ENCODE measurements at regions not wholly inside any gene's neighbourhood (a gene's known extent, or its start where the extent isn't known, plus 50 kb on each side); places are given as distances from the start of the nearest gene placed in this dataset.

DNA sequence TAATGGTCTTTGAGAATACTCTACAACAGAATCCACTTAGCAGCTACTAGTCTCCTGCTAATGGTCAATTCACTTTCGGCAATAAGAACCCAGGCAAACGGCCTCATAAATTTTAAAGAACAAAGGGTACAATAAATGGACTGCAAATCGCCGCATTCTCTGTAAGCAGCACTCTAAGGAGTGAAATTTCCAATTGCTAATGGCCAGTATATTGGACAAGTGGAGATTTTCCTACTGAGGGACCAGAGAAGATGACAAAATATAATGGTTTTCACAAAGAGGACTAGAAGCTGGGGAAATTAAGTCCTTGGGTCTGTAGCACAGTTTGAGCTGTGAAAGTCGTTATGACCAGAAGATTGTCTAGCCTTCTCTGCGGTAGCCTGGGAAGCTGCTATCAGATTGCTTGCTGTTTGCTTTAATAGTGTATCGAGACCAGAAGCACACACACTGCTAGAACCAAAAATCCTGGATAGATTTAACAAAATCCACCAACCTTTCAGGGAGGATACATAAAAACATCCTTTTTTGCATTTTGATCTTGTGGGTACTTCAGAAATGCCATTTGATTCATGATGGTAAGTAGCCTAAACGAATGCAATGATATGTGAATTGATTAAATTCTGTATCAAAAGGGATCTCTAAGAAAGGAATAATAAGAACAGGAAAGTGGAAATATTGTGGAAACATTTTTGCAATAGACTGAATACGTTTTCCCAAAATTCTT lies 53.6 kb upstream of the ATP8B1 start:
- ChIA-PET CTCF (interaction anchor here (0.8 to 1.3 kb wide), 2 partner anchors 187 to 265 kb away, joined by 4 read pairs; partner anchors contain the start of gene NEDD4L), POLR2A (no interaction called here)
- H3F3A ChIP-seq (replicated peaks; ENCODE audit: insufficient read depth) = no peaks in the 10 kb centered on the region
- H3K27ac ChIP-seq (ENCODE audit: low read depth in 2 of 2, low read length in 1 of 2) = no peak overlapping the region
- H3K27me3 ChIP-seq (ENCODE audit: insufficient read depth) = no peaks in the 10 kb centered on the region
- no peaks in the 10 kb centered on the region for H3K79me2 ChIP-seq (ENCODE audit: insufficient read depth)
- no peak overlapping the region for H3K4me2 ChIP-seq
- no peak for DNase-seq
- no peaks in the 10 kb centered on the region for H3K9me2 ChIP-seq
- no peak overlapping the region for H3K4me3 ChIP-seq (ENCODE audit: low read depth in 2 of 2, low read length in 1 of 2)
- no peaks in the 10 kb centered on the region for H3K9me3 ChIP-seq
- peaks cover 0 to 12% of the 10 kb centered on the region in 2 experiments; a peak in 1 of 4 replicates for H3K4me1 ChIP-seq (ENCODE audit: control insufficient read depth in 1 of 2, insufficient read depth in 2 of 2, low read depth in 1 of 2, low read length in 1 of 2)
- no peak overlapping the region for H2AFZ ChIP-seq (ENCODE audit: low read depth)
- TF ChIP-seq RAD21 (IDR thresholded peaks at IDR 0.05; ENCODE audit: low read length) (no peak), EZH2phosphoT487 (IDR thresholded peaks at IDR 0.05; ENCODE audit: borderline replicate concordance, low read depth) (no peak)
- no peaks in the 10 kb centered on the region for H4K20me1 ChIP-seq (ENCODE audit: insufficient read depth)
- no peaks in the 10 kb centered on the region for H3K36me3 ChIP-seq (replicated peaks in 1 of 2; ENCODE audit: control insufficient read depth in 1 of 2, insufficient read depth in 2 of 2, low read length in 1 of 2)
- no peak overlapping the region for H3K9ac ChIP-seq
- WGBS (ENCODE audit: low lambda C conversion rate) = 79% methylated on average over 9 of the region's 9 CpGs

DNA sequence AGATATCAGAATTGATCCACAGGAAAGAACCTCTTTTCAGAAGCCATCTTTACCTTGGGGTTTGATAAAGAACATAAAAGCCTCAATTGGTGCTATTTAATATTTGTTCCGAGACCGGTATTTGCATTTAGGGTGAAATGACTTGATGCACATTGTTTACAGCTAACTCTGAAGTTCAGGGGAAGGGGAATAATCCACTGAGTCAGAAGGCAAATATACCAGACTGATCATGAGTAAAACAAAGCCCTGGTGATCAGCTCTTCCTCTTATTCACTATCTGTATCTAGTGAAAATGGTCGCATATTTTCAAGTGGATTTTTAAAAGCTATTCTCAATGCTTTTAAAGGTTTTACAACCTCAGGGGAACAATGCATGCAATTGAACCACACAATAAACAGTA lies 53.0 kb upstream of the ATP8B1 start:
- H3K4me2 ChIP-seq = no peak overlapping the region
- no peaks in the 10 kb centered on the region for H4K20me1 ChIP-seq (ENCODE audit: insufficient read depth)
- DNase-seq = no peak
- no peak overlapping the region for H3K27ac ChIP-seq (ENCODE audit: low read depth in 2 of 2, low read length in 1 of 2)
- H3K4me3 ChIP-seq (ENCODE audit: low read depth in 2 of 2, low read length in 1 of 2) = no peak overlapping the region
- no peaks in the 10 kb centered on the region for H3K9me2 ChIP-seq
- CTCF ChIA-PET = interaction anchor here (0.8 to 1.3 kb wide), 2 partner anchors 187 to 265 kb away, joined by 4 read pairs; partner anchors contain the start of gene NEDD4L
- H3K36me3 ChIP-seq (replicated peaks in 1 of 2; ENCODE audit: control insufficient read depth in 1 of 2, insufficient read depth in 2 of 2, low read length in 1 of 2) = no peaks in the 10 kb centered on the region
- POLR2A ChIA-PET = no interaction called here
- H3K4me1 ChIP-seq (ENCODE audit: control insufficient read depth in 1 of 2, insufficient read depth in 2 of 2, low read depth in 1 of 2, low read length in 1 of 2) = peaks cover 0 to 12% of the 10 kb centered on the region in 2 experiments; a peak in 1 of 4 replicates
- H3K27me3 ChIP-seq (ENCODE audit: insufficient read depth) = no peaks in the 10 kb centered on the region
- H3K9ac ChIP-seq = no peak overlapping the region
- no peaks in the 10 kb centered on the region for H3K79me2 ChIP-seq (ENCODE audit: insufficient read depth)
- no peak overlapping the region for H2AFZ ChIP-seq (ENCODE audit: low read depth)
- H3K9me3 ChIP-seq = no peaks in the 10 kb centered on the region
- TF ChIP-seq, protein P1, sequence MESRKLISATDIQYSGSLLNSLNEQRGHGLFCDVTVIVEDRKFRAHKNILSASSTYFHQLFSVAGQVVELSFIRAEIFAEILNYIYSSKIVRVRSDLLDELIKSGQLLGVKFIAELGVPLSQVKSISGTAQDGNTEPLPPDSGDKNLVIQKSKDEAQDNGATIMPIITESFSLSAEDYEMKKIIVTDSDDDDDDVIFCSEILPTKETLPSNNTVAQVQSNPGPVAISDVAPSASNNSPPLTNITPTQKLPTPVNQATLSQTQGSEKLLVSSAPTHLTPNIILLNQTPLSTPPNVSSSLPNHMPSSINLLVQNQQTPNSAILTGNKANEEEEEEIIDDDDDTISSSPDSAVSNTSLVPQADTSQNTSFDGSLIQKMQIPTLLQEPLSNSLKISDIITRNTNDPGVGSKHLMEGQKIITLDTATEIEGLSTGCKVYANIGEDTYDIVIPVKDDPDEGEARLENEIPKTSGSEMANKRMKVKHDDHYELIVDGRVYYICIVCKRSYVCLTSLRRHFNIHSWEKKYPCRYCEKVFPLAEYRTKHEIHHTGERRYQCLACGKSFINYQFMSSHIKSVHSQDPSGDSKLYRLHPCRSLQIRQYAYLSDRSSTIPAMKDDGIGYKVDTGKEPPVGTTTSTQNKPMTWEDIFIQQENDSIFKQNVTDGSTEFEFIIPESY (IDR thresholded peaks at IDR 0.05; ENCODE audit: borderline replicate concordance, low read depth) = no peak
- TF ChIP-seq CHD2 (IDR thresholded peaks at IDR 0.05; ENCODE audit: low read length, partially characterized antibody) = no peak
- TF ChIP-seq SMC3 (IDR thresholded peaks at IDR 0.05; ENCODE audit: low read depth, low read length) = no peak
- no peak for TF ChIP-seq TEAD4 (IDR thresholded peaks at IDR 0.05; ENCODE audit: borderline replicate concordance, insufficient read depth)
- H3F3A ChIP-seq (replicated peaks; ENCODE audit: insufficient read depth) = no peaks in the 10 kb centered on the region
- 89% methylated on average over 3 of the region's 3 CpGs for WGBS (ENCODE audit: low lambda C conversion rate)

DNA sequence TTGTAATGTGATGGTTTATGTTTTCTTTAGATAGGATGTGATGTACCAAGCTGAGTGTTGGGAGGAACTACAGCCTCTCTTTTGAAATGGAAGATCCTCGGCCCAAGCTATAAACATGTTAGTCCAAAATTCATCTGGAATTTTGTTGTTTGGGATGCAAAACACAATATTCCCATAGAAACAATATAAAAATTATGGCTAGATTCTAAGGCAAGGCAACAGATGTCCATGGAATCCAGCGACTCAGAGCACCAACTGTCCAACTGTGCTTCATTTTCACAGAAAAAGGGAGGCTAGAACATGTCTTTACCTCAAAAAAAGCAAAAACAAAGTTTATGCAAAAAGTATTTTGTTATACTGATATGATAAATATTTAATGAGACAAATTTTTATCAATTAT lies 52.4 kb upstream of the ATP8B1 start:
- Histone ChIP-seq H3K79me2 (ENCODE audit: insufficient read depth) (no peaks in the 10 kb centered on the region), H3K27ac (ENCODE audit: low read depth in 2 of 2, low read length in 1 of 2) (no peak overlapping the region), H3K9ac (no peak overlapping the region), H3K4me1 (ENCODE audit: control insufficient read depth in 1 of 2, insufficient read depth in 2 of 2, low read depth in 1 of 2, low read length in 1 of 2) (peaks cover 0 to 12% of the 10 kb centered on the region in 2 experiments; a peak in 1 of 4 replicates), H3K36me3 (replicated peaks in 1 of 2; ENCODE audit: control insufficient read depth in 1 of 2, insufficient read depth in 2 of 2, low read length in 1 of 2) (no peaks in the 10 kb centered on the region), H3K4me3 (ENCODE audit: low read depth in 2 of 2, low read length in 1 of 2) (no peak overlapping the region), H3F3A (replicated peaks; ENCODE audit: insufficient read depth) (no peaks in the 10 kb centered on the region), H2AFZ (ENCODE audit: low read depth) (no peak overlapping the region), H4K20me1 (ENCODE audit: insufficient read depth) (no peaks in the 10 kb centered on the region), H3K27me3 (ENCODE audit: insufficient read depth) (no peaks in the 10 kb centered on the region), H3K9me3 (no peaks in the 10 kb centered on the region), H3K9me2 (no peaks in the 10 kb centered on the region), H3K4me2 (no peak overlapping the region)
- 88% methylated on average over 2 of the region's 2 CpGs for WGBS (ENCODE audit: low lambda C conversion rate)
- POLR2A ChIA-PET = no interaction called here
- DNase-seq = no peak
- CTCF ChIA-PET = interaction anchor here (1.3 kb wide), 2 partner anchors 188 to 266 kb away, joined by 4 read pairs; partner anchors contain the start of gene NEDD4L
- TF ChIP-seq, protein P2, sequence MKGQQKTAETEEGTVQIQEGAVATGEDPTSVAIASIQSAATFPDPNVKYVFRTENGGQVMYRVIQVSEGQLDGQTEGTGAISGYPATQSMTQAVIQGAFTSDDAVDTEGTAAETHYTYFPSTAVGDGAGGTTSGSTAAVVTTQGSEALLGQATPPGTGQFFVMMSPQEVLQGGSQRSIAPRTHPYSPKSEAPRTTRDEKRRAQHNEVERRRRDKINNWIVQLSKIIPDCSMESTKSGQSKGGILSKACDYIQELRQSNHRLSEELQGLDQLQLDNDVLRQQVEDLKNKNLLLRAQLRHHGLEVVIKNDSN (IDR thresholded peaks at IDR 0.05; ENCODE audit: borderline replicate concordance, low read depth) = no peak
- TF ChIP-seq YY1 (IDR thresholded peaks at IDR 0.05; ENCODE audit: low read depth) (no peak), CHD2 (IDR thresholded peaks at IDR 0.05; ENCODE audit: low read length, partially characterized antibody) (no peak), GATA2 (CRISPR knock-in tag; IDR thresholded peaks at IDR 0.05) (no peak), NFIC (IDR thresholded peaks at IDR 0.05; ENCODE audit: borderline replicate concordance) (no peak), FOSL2 (IDR thresholded peaks at IDR 0.05; ENCODE audit: borderline replicate concordance, low read depth) (no peak), FOXJ3 (CRISPR knock-in tag; IDR thresholded peaks at IDR 0.05) (no peak), JUND (IDR thresholded peaks at IDR 0.05) (no peak), EZH2phosphoT487 (IDR thresholded peaks at IDR 0.05; ENCODE audit: borderline replicate concordance, low read depth) (no peak), ELF1 (IDR thresholded peaks at IDR 0.05) (no peak), RXRA (IDR thresholded peaks at IDR 0.05; ENCODE audit: borderline replicate concordance, low read depth) (no peak)
- TF ChIP-seq, protein P3, sequence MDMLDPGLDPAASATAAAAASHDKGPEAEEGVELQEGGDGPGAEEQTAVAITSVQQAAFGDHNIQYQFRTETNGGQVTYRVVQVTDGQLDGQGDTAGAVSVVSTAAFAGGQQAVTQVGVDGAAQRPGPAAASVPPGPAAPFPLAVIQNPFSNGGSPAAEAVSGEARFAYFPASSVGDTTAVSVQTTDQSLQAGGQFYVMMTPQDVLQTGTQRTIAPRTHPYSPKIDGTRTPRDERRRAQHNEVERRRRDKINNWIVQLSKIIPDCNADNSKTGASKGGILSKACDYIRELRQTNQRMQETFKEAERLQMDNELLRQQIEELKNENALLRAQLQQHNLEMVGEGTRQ (IDR thresholded peaks at IDR 0.05; ENCODE audit: borderline replicate concordance, low read depth, low read length) = no peak
- TF ChIP-seq, protein P4, sequence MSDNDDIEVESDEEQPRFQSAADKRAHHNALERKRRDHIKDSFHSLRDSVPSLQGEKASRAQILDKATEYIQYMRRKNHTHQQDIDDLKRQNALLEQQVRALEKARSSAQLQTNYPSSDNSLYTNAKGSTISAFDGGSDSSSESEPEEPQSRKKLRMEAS (IDR thresholded peaks at IDR 0.05; ENCODE audit: low read depth) = no peak
